ENCODE measurements at regions not wholly inside any gene's neighbourhood (a gene's known extent, or its start where the extent isn't known, plus 50 kb on each side); places are given as distances from the start of the nearest gene placed in this dataset.

DNA sequence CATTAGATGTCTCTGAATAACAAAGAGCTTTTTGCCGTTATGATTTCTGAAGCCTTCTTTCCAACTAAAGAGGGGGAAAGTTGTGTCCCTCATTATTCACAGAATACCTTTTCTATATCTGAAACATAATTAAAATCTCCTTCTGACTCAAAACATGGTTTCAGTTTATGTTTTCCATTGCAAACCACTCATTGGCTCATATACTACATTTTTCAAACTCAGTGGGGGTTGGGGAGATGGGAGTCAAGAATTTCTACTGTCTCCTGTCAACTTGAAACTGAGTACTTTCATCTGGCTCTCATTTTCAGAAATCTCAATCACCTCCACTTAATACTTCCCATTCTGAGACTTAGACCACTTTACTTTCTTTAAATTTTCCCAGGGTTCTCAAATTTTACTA is 1839.5 kb upstream of the PCDH10 start:
- Histone ChIP-seq H3K27me3 (ENCODE audit: control insufficient read depth, insufficient read depth, low read length) (no peaks in the 10 kb centered on the region), H3K36me3 (ENCODE audit: control insufficient read depth, insufficient read depth, low read length) (no peaks in the 10 kb centered on the region), H3K4me3 (ENCODE audit: low read depth, low read length) (no peak overlapping the region)
- TF ChIP-seq, protein P1, sequence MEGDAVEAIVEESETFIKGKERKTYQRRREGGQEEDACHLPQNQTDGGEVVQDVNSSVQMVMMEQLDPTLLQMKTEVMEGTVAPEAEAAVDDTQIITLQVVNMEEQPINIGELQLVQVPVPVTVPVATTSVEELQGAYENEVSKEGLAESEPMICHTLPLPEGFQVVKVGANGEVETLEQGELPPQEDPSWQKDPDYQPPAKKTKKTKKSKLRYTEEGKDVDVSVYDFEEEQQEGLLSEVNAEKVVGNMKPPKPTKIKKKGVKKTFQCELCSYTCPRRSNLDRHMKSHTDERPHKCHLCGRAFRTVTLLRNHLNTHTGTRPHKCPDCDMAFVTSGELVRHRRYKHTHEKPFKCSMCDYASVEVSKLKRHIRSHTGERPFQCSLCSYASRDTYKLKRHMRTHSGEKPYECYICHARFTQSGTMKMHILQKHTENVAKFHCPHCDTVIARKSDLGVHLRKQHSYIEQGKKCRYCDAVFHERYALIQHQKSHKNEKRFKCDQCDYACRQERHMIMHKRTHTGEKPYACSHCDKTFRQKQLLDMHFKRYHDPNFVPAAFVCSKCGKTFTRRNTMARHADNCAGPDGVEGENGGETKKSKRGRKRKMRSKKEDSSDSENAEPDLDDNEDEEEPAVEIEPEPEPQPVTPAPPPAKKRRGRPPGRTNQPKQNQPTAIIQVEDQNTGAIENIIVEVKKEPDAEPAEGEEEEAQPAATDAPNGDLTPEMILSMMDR (IDR thresholded peaks at IDR 0.05; ENCODE audit: insufficient read depth, low read length, poor library complexity, severe bottlenecking) = no peak
- DNase-seq (ENCODE audit: low read depth) = no peak

DNA sequence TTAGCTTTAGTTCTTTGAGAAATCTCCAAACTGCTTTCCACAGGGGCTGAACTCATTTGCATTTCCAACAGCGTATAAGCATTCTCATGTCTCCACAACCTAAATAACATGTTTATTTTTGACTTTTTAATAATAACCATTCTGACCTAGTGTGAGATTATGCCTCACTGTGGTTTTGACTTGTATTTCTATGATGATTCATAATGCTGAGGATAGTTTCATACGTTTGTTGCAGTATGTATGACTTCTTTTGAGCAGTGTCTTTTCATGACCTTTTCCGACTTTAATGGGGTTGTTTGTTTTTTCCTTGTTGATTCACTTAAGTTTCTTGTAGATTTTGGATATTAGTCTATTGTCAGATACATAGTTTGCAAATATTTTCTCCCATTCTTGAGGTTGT is 1833.0 kb upstream of the PCDH10 start:
- Histone ChIP-seq H3K36me3 (ENCODE audit: control insufficient read depth, insufficient read depth, low read length) (no peaks in the 10 kb centered on the region), H3K4me3 (ENCODE audit: low read depth, low read length) (no peak overlapping the region), H3K27me3 (ENCODE audit: control insufficient read depth, insufficient read depth, low read length) (no peaks in the 10 kb centered on the region)
- TF ChIP-seq, protein P1 (IDR thresholded peaks at IDR 0.05; ENCODE audit: insufficient read depth, low read length, poor library complexity, severe bottlenecking) = no peak
- no peak for DNase-seq (ENCODE audit: low read depth)

DNA sequence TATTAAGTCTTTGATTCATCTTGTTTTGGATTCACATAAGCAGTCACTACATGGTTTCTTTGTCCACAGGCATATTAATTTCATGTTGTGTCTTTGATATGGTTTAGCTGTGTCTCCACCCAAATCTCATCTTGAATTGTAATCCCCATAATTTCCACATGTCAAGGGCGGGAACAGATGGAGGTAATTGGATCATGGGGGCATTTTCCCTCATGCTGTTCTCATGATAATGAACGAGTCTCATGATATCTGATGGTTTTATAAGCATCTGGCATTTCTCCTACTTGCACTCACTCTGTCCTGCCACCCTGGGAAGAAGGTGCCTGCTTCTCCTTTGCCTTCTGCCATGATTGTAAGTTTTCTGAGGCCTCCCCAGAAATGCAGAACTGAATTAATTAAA is 1811.2 kb upstream of the PCDH10 start:
- no peak for DNase-seq (ENCODE audit: low read depth)
- TF ChIP-seq, protein P1 (IDR thresholded peaks at IDR 0.05; ENCODE audit: insufficient read depth, low read length, poor library complexity, severe bottlenecking) = no peak
- Histone ChIP-seq H3K4me3 (ENCODE audit: low read depth, low read length) (no peak overlapping the region), H3K27me3 (ENCODE audit: control insufficient read depth, insufficient read depth, low read length) (no peaks in the 10 kb centered on the region), H3K36me3 (ENCODE audit: control insufficient read depth, insufficient read depth, low read length) (no peaks in the 10 kb centered on the region)

DNA sequence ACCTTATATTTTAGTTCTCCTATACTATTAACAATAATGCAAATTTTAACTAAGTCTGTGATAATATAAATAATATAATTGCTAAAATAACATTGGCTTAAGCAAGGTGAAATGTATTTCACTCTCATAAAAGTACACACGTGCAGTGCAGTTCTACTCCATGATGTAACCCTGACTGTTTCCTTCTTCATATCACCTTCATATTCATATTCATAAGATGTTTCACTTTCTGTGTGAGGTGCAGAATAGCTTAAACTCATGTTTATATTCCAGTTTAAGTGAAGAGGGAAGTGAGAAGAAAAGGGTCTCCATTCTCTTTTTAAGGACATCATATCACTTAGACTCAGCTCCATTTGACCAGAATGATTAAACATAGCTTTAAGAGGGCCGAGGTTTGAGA is 1810.0 kb upstream of the PCDH10 start:
- TF ChIP-seq, protein P1 (IDR thresholded peaks at IDR 0.05; ENCODE audit: insufficient read depth, low read length, poor library complexity, severe bottlenecking) = no peak
- DNase-seq (ENCODE audit: low read depth) = no peak

DNA sequence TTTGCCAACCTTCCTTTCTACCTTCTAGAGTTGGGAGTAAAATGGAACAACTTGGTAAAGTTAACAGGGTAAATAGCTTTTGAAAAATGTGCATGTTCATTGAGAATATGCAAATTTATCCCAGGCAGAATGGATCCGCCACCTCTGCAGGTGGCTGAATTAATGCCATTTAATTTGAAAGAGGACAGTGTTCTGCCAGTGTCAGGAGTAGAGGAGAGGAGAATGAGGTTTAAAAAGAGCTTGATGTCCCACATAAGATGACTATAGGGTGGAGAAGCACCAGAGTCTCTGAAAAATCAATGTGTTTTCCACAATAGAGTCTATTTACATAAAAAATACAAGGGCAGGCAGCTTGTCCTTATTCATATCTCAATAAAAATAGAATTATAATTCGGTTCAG is 1804.3 kb upstream of the PCDH10 start:
- no peaks in the 10 kb centered on the region for H3K27me3 ChIP-seq (ENCODE audit: control insufficient read depth, insufficient read depth, low read length)
- TF ChIP-seq, protein P1 (IDR thresholded peaks at IDR 0.05; ENCODE audit: insufficient read depth, low read length, poor library complexity, severe bottlenecking) = no peak
- DNase-seq (ENCODE audit: low read depth) = no peak
- no peak overlapping the region for H3K4me3 ChIP-seq (ENCODE audit: low read depth, low read length)
- no peaks in the 10 kb centered on the region for H3K36me3 ChIP-seq (ENCODE audit: control insufficient read depth, insufficient read depth, low read length)

More for the DNA sequence above, 1810.0 kb upstream of the PCDH10 start:
- H3K4me3 ChIP-seq (ENCODE audit: low read depth, low read length) = no peak overlapping the region
- no peaks in the 10 kb centered on the region for H3K36me3 ChIP-seq (ENCODE audit: control insufficient read depth, insufficient read depth, low read length)
- H3K27me3 ChIP-seq (ENCODE audit: control insufficient read depth, insufficient read depth, low read length) = no peaks in the 10 kb centered on the region

DNA sequence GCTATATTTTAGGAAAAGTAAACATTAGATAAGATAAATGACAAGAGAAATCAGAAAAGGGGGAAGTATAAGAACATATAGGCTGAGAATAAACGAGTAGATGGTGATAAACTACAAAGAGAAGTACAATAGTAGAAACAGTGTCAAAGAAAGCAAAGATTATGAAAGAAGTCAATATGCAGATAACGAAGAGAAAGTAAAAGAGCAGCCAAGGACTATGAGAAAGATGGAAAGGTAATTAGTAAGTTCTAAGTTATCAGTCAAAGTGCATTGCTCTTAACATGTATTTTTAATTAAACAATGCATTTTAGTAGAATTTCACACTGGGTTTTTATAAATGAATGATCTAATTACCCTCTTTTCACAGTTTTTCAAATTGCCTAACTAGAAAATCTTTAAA is 1801.3 kb upstream of the PCDH10 start:
- Histone ChIP-seq H3K36me3 (ENCODE audit: control insufficient read depth, insufficient read depth, low read length) (no peaks in the 10 kb centered on the region), H3K4me3 (ENCODE audit: low read depth, low read length) (no peak overlapping the region), H3K27me3 (ENCODE audit: control insufficient read depth, insufficient read depth, low read length) (no peaks in the 10 kb centered on the region)
- TF ChIP-seq, protein P1 (IDR thresholded peaks at IDR 0.05; ENCODE audit: insufficient read depth, low read length, poor library complexity, severe bottlenecking) = no peak
- DNase-seq (ENCODE audit: low read depth) = no peak
